ENCODE measurements at regions not wholly inside any gene's neighbourhood (a gene's known extent, or its start where the extent isn't known, plus 50 kb on each side); places are given as distances from the start of the nearest gene placed in this dataset.

DNA sequence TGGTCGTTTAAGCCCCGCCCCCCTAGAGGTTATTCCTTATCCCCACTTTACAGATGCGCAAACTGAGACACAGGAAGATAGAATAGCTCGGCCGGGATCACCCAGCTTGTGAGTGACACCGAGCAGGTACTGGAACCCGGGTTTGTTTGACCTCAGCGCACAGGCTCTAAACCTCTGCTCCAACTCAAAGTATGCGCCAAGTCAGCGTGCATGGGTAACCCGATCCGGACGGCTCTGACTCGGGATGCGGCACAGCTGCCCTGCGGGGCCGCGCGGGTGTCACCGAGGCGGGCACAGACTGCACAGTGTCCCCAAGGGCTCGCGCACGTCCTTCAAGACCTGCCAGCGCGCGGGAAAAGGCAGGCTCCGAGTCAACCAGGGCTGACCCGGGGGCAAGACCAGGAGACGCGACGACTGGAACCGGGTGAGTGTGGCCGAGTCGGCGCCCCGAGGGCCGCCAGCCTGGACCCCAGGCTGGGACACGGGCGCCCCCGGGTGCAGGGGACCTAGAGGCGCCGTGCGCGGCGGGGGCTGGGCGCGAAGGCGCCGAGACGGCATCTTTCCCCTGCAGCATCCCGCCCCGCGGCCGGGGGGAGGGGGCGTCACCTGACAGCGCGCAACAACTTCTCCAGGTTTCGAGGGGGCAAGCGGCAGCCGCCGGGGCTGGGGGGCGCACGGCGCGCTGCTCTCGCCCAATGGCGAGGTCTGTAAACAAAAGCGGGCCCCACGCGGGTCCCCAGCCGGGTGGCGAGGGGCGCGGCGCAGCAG is 101.9 kb upstream of the SOD1 start (continued):
- TF ChIP-seq GRHL2 (CRISPR knock-in tag; IDR thresholded peaks at IDR 0.05; ENCODE audit: insufficient replicate concordance, severe bottlenecking): no peak
- TF ChIP-seq, protein P1, sequence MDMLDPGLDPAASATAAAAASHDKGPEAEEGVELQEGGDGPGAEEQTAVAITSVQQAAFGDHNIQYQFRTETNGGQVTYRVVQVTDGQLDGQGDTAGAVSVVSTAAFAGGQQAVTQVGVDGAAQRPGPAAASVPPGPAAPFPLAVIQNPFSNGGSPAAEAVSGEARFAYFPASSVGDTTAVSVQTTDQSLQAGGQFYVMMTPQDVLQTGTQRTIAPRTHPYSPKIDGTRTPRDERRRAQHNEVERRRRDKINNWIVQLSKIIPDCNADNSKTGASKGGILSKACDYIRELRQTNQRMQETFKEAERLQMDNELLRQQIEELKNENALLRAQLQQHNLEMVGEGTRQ (CRISPR knock-in tag; IDR thresholded peaks at IDR 0.05): peak; percentile 46; the same call in 1 of the 2 replicates
- TF ChIP-seq, protein P2, sequence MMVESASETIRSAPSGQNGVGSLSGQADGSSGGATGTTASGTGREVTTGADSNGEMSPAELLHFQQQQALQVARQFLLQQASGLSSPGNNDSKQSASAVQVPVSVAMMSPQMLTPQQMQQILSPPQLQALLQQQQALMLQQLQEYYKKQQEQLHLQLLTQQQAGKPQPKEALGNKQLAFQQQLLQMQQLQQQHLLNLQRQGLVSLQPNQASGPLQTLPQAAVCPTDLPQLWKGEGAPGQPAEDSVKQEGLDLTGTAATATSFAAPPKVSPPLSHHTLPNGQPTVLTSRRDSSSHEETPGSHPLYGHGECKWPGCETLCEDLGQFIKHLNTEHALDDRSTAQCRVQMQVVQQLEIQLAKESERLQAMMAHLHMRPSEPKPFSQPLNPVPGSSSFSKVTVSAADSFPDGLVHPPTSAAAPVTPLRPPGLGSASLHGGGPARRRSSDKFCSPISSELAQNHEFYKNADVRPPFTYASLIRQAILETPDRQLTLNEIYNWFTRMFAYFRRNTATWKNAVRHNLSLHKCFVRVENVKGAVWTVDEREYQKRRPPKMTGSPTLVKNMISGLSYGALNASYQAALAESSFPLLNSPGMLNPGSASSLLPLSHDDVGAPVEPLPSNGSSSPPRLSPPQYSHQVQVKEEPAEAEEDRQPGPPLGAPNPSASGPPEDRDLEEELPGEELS (CRISPR knock-in tag; IDR thresholded peaks at IDR 0.05): no peak

DNA sequence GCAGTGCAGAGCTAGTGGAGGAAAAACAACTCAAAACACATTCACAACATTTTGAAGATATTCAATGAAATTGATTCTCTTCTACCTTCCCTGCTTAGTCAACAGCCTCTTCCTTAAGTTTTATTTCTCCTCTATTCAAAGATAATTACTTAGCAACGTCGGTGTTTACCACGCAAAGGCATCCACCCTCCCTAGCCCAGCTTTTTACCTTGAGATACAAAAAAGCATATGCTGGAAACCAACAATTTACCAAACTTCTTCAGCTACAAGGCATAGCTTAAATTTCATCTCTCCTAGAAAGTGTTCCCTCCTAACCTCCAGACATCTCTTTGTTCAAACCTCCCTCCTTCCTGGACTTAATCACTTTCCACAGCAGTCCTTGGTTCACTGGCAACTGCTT is 102.8 kb upstream of the SOD1 start:
- ChIA-PET CTCF (interaction anchor here (1.3 to 3.7 kb wide), 2 partner anchors 10 to 24 kb away, joined by 4 to 46 read pairs; no protein-coding TSS in a partner anchor), POLR2A (no interaction called here)
- Mint-ChIP-seq H3K4me3 (peak overlapping the region; percentile 78), H3K4me1 (peaks cover 64% of the 10 kb centered on the region), H3K27me3 (ENCODE audit: low read depth) (peaks cover 21% of the 10 kb centered on the region), H3K9me3 (no peaks in the 10 kb centered on the region), H3K27ac (no peak overlapping the region), H3K36me3 (no peaks in the 10 kb centered on the region)
- DNase-seq (ENCODE audit: low spot score) (no peak), ATAC-seq (no peak)
- TF ChIP-seq ZNF512 (CRISPR knock-in tag; IDR thresholded peaks at IDR 0.05; ENCODE audit: borderline replicate concordance): no peak
- no peak for TF ChIP-seq PRDM15 (CRISPR knock-in tag; IDR thresholded peaks at IDR 0.05)
- TF ChIP-seq ZNF219 (CRISPR knock-in tag; IDR thresholded peaks at IDR 0.05; ENCODE audit: borderline replicate concordance): no peak
- no peak for TF ChIP-seq CDX4 (CRISPR knock-in tag; IDR thresholded peaks at IDR 0.05; ENCODE audit: borderline replicate concordance)
- TF ChIP-seq ZNF671 (CRISPR knock-in tag; IDR thresholded peaks at IDR 0.05): no peak
- no peak for TF ChIP-seq MXD4 (CRISPR knock-in tag; IDR thresholded peaks at IDR 0.05; ENCODE audit: borderline replicate concordance)
- no peak for TF ChIP-seq JAZF1 (CRISPR knock-in tag; IDR thresholded peaks at IDR 0.05)
- TF ChIP-seq, protein P3, sequence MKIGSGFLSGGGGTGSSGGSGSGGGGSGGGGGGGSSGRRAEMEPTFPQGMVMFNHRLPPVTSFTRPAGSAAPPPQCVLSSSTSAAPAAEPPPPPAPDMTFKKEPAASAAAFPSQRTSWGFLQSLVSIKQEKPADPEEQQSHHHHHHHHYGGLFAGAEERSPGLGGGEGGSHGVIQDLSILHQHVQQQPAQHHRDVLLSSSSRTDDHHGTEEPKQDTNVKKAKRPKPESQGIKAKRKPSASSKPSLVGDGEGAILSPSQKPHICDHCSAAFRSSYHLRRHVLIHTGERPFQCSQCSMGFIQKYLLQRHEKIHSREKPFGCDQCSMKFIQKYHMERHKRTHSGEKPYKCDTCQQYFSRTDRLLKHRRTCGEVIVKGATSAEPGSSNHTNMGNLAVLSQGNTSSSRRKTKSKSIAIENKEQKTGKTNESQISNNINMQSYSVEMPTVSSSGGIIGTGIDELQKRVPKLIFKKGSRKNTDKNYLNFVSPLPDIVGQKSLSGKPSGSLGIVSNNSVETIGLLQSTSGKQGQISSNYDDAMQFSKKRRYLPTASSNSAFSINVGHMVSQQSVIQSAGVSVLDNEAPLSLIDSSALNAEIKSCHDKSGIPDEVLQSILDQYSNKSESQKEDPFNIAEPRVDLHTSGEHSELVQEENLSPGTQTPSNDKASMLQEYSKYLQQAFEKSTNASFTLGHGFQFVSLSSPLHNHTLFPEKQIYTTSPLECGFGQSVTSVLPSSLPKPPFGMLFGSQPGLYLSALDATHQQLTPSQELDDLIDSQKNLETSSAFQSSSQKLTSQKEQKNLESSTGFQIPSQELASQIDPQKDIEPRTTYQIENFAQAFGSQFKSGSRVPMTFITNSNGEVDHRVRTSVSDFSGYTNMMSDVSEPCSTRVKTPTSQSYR (CRISPR knock-in tag; IDR thresholded peaks at IDR 0.05): no peak
- TF ChIP-seq MAX (CRISPR knock-in tag; IDR thresholded peaks at IDR 0.05): no peak
- TF ChIP-seq TP53 (CRISPR knock-in tag; IDR thresholded peaks at IDR 0.05): no peak
- TF ChIP-seq GTF2I (CRISPR knock-in tag; conservative IDR thresholded peaks at IDR 0.05): no peak
- TF ChIP-seq FOXP1 (CRISPR knock-in tag; IDR thresholded peaks at IDR 0.05; ENCODE audit: borderline replicate concordance): no peak
- no peak for TF ChIP-seq ATF1 (CRISPR knock-in tag; IDR thresholded peaks at IDR 0.05)
- TF ChIP-seq SP1 (CRISPR knock-in tag; conservative IDR thresholded peaks at IDR 0.05): no peak
- TF ChIP-seq, protein P4, sequence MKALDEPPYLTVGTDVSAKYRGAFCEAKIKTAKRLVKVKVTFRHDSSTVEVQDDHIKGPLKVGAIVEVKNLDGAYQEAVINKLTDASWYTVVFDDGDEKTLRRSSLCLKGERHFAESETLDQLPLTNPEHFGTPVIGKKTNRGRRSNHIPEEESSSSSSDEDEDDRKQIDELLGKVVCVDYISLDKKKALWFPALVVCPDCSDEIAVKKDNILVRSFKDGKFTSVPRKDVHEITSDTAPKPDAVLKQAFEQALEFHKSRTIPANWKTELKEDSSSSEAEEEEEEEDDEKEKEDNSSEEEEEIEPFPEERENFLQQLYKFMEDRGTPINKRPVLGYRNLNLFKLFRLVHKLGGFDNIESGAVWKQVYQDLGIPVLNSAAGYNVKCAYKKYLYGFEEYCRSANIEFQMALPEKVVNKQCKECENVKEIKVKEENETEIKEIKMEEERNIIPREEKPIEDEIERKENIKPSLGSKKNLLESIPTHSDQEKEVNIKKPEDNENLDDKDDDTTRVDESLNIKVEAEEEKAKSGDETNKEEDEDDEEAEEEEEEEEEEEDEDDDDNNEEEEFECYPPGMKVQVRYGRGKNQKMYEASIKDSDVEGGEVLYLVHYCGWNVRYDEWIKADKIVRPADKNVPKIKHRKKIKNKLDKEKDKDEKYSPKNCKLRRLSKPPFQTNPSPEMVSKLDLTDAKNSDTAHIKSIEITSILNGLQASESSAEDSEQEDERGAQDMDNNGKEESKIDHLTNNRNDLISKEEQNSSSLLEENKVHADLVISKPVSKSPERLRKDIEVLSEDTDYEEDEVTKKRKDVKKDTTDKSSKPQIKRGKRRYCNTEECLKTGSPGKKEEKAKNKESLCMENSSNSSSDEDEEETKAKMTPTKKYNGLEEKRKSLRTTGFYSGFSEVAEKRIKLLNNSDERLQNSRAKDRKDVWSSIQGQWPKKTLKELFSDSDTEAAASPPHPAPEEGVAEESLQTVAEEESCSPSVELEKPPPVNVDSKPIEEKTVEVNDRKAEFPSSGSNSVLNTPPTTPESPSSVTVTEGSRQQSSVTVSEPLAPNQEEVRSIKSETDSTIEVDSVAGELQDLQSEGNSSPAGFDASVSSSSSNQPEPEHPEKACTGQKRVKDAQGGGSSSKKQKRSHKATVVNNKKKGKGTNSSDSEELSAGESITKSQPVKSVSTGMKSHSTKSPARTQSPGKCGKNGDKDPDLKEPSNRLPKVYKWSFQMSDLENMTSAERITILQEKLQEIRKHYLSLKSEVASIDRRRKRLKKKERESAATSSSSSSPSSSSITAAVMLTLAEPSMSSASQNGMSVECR (CRISPR knock-in tag; IDR thresholded peaks at IDR 0.05; ENCODE audit: borderline replicate concordance): no peak

Measured in WTC11 (cell line).